Keratinocyte (primary cell): ENCODE measurements at regions not wholly inside any gene's neighbourhood (a gene's known extent, or its start where the extent isn't known, plus 50 kb on each side); places are given as distances from the start of the nearest gene placed in this dataset.

Experiments used
- DNase-seq: peaks from one replicate; pipeline ENCODE4 v3.0.0-alpha.2; 2011; ENCODE audit warnings: low read depth, missing footprints, low spot score
- FAIRE-seq: peaks from 2 replicates; lab custom pipeline; 2011; peaks lifted over from hg19 to GRCh38; lab: Jason Lieb, UNC
- H2AFZ ChIP-seq: 2 replicates; pipeline ENCODE4 v1.6.0; 2012; ENCODE audit warnings: low read length, control low read depth, inconsistent platforms; ENCODE audit not compliant: control insufficient read depth
- H3K27ac ChIP-seq: 2 replicates; pipeline ENCODE4 v1.5.1; 2011; ENCODE audit warnings: low read length; ENCODE audit not compliant: control insufficient read depth, insufficient read depth
- H3K27me3 ChIP-seq: 3 replicates; pipeline ENCODE4 v1.6.0; 2011; ENCODE audit warnings: low read length; ENCODE audit not compliant: control insufficient read depth, insufficient read depth; ENCODE audit errors: extremely low read depth
- H3K36me3 ChIP-seq, 2 experiments: 2 replicates in 1 of 2; 3 replicates in 1 of 2; pipeline ENCODE4 v1.5.1; 2011; ENCODE audit warnings: low read length in 2 of 2, mild to moderate bottlenecking in 1 of 2; ENCODE audit not compliant: control insufficient read depth in 2 of 2, insufficient read depth in 2 of 2; ENCODE audit errors: extremely low read depth in 1 of 2
- H3K4me1 ChIP-seq: 3 replicates; pipeline ENCODE4 v1.5.1; 2011; ENCODE audit warnings: low read length; ENCODE audit not compliant: control insufficient read depth, insufficient read depth; ENCODE audit errors: extremely low read depth
- H3K4me2 ChIP-seq: 3 replicates; pipeline ENCODE4 v1.6.0; 2011; ENCODE audit warnings: low read depth, low read length; ENCODE audit not compliant: control insufficient read depth, insufficient read depth; ENCODE audit errors: extremely low read depth
- H3K4me3 ChIP-seq, 3 experiments: fragments of 200-600 bp in 1 of 3; sonication (generic) in 1 of 3; 2 replicates in 2 of 3; 3 replicates in 1 of 3; pipeline ENCODE4 v1.5.1; 2011 to 2016; ENCODE audit warnings: low read length in 3 of 3, mild to moderate bottlenecking in 3 of 3, control low read depth in 2 of 3, inconsistent platforms in 1 of 3, low read depth in 1 of 3, mixed read lengths in 1 of 3, mixed run types in 1 of 3, moderate library complexity in 1 of 3; ENCODE audit not compliant: control insufficient read depth in 2 of 3, insufficient read depth in 2 of 3; ENCODE audit errors: extremely low read depth in 1 of 3
- H3K79me2 ChIP-seq: 2 replicates; pipeline ENCODE4 v1.6.0; 2012; ENCODE audit warnings: low read length; ENCODE audit not compliant: control insufficient read depth, insufficient read depth
- H3K9ac ChIP-seq: 3 replicates; pipeline ENCODE4 v1.6.0; 2011; ENCODE audit warnings: low read length; ENCODE audit not compliant: control insufficient read depth, insufficient read depth; ENCODE audit errors: extremely low read depth
- H3K9me1 ChIP-seq: 3 replicates; pipeline ENCODE4 v1.6.0; 2011; ENCODE audit warnings: low read length; ENCODE audit not compliant: control insufficient read depth, insufficient read depth; ENCODE audit errors: extremely low read depth
- H3K9me3 ChIP-seq: 2 replicates; pipeline ENCODE4 v1.5.1; 2012; ENCODE audit warnings: low read depth, low read length; ENCODE audit not compliant: control insufficient read depth
- H4K20me1 ChIP-seq: 3 replicates; pipeline ENCODE4 v1.6.0; 2011; ENCODE audit warnings: low read length; ENCODE audit not compliant: control insufficient read depth, insufficient read depth; ENCODE audit errors: extremely low read depth
- CTCF ChIP-seq, 3 experiments: IDR thresholded peaks in 1 of 3; conservative IDR thresholded peaks in 1 of 3; optimal IDR thresholded peaks in 1 of 3; 2 replicates in 2 of 3; 3 replicates in 1 of 3; pipeline versions ENCODE3 to v1.5.1; 2011; ENCODE audit warnings: low read length in 3 of 3, mild to moderate bottlenecking in 3 of 3, moderate library complexity in 2 of 3, control low read depth in 1 of 3, inconsistent platforms in 1 of 3; ENCODE audit not compliant: insufficient read depth in 2 of 3; ENCODE audit errors: extremely low read depth in 1 of 3
- EZH2 ChIP-seq: IDR thresholded peaks from one replicate; pipeline ENCODE4 v1.6.1; 2012; ENCODE audit warnings: inconsistent platforms, mild to moderate bottlenecking, low read length, moderate library complexity
- dilution Hi-C: fragments of 300-500 bp; cut with MboI; formaldehyde crosslinking; loops from one replicate; pipeline ENCODE4 v1.7.0; 2020; ENCODE audit warnings: low sequenced_read_pairs; ENCODE audit not compliant: extremely low pct_ligation_motif_present

GRCh38 chr10:81674941-81675340, 200.1 kb upstream of the NRG3 start:
- dilution Hi-C loops = no loop called here
- no peak for FAIRE-seq

GRCh38 chr10:81679291-81679690, 195.7 kb upstream of the NRG3 start:
- Histone ChIP-seq H2AFZ (no peak overlapping the region), H3K27ac (no peak overlapping the region), H3K36me3 (no peaks in the 10 kb centered on the region), H3K79me2 (no peaks in the 10 kb centered on the region), H3K4me1 (no peaks in the 10 kb centered on the region), H3K9ac (no peak overlapping the region), H3K9me3 (no peaks in the 10 kb centered on the region), H3K27me3 (no peaks in the 10 kb centered on the region), H3K9me1 (no peaks in the 10 kb centered on the region), H4K20me1 (no peaks in the 10 kb centered on the region), H3K4me3 (no peak overlapping the region), H3K4me2 (no peak overlapping the region)
- TF ChIP-seq EZH2 (no peak), CTCF (optimal IDR thresholded peaks at IDR 0.05 in 1 of 3, IDR thresholded peaks at IDR 0.05 in 1 of 3, conservative IDR thresholded peaks at IDR 0.05 in 1 of 3; ENCODE audit: extremely low read depth in 1 of 3, insufficient read depth in 2 of 3, low read length in 3 of 3) (no peak)
- DNase-seq (no peak), FAIRE-seq (no peak)
- dilution Hi-C loops = no loop called here

More at GRCh38 chr10:81674941-81675340, 200.1 kb upstream of the NRG3 start:
- H3K4me1 ChIP-seq = no peaks in the 10 kb centered on the region
- no peak overlapping the region for H3K27ac ChIP-seq
- H3K79me2 ChIP-seq = no peaks in the 10 kb centered on the region
- H3K27me3 ChIP-seq = no peaks in the 10 kb centered on the region
- no peaks in the 10 kb centered on the region for H3K9me3 ChIP-seq
- TF ChIP-seq CTCF (optimal IDR thresholded peaks at IDR 0.05 in 1 of 3, IDR thresholded peaks at IDR 0.05 in 1 of 3, conservative IDR thresholded peaks at IDR 0.05 in 1 of 3; ENCODE audit: extremely low read depth in 1 of 3, insufficient read depth in 2 of 3, low read length in 3 of 3) = no peak
- no peak for TF ChIP-seq EZH2
- H3K4me3 ChIP-seq = no peak overlapping the region
- no peaks in the 10 kb centered on the region for H3K9me1 ChIP-seq
- H2AFZ ChIP-seq = no peak overlapping the region
- no peak overlapping the region for H3K9ac ChIP-seq
- no peak for DNase-seq
- H3K36me3 ChIP-seq = no peaks in the 10 kb centered on the region
- H4K20me1 ChIP-seq = no peaks in the 10 kb centered on the region
- no peak overlapping the region for H3K4me2 ChIP-seq
